HEK293 (cell line): ENCODE measurements at regions not wholly inside any gene's neighbourhood (a gene's known extent, or its start where the extent isn't known, plus 50 kb on each side); places are given as distances from the start of the nearest gene placed in this dataset.

Experiments used
- CTCF ChIA-PET: fragments of 350-600 bp; formaldehyde crosslinking; extraction: SDS; loops from one replicate; lab custom pipeline; 2021; ENCODE audit warnings: antibody characterized with exemption; lab: Yijun Ruan, JAX
- POLR2A ChIA-PET: fragments of 300-600 bp; formaldehyde crosslinking; extraction: SDS; loops from one replicate; lab custom pipeline; 2020; ENCODE audit warnings: antibody characterized with exemption, inconsistent platforms; lab: Yijun Ruan, JAX
- H3K27ac ChIP-seq: fragments of 200-500 bp; sonication (Bioruptor generic); 2 replicates; pipeline ENCODE4 v1.5.1; 2014; ENCODE audit warnings: low read depth, low read length, control low read depth, inconsistent platforms; ENCODE audit errors: extremely low read depth
- H3K36me3 ChIP-seq, 2 experiments: fragments of 200-500 bp in 1 of 2; sonication (Bioruptor generic) in 1 of 2; 1 replicate in 1 of 2; 2 replicates in 1 of 2; pipeline ENCODE4 v1.5.1; 2014 to 2017; ENCODE audit warnings: inconsistent platforms in 2 of 2, low read length in 2 of 2; ENCODE audit not compliant: control insufficient read depth in 2 of 2, insufficient read depth in 1 of 2
- H3K4me1 ChIP-seq: fragments of 200-500 bp; sonication (Bioruptor generic); 2 replicates; pipeline ENCODE4 v1.5.1; 2014; ENCODE audit warnings: mild to moderate bottlenecking, low read length, inconsistent platforms; ENCODE audit not compliant: control insufficient read depth, insufficient read depth
- H3K4me3 ChIP-seq: 2 replicates; pipeline ENCODE4 v1.5.1; 2011; ENCODE audit warnings: low read depth, mild to moderate bottlenecking, control low read depth, low read length, moderate library complexity
- H3K9me3 ChIP-seq: fragments of 200-500 bp; sonication (Bioruptor generic); 2 replicates; pipeline ENCODE4 v1.5.1; 2014; ENCODE audit warnings: low read depth, low read length, inconsistent platforms; ENCODE audit not compliant: control insufficient read depth, insufficient read depth
- BCL11B ChIP-seq: fragments of 450-650 bp; formaldehyde crosslinking; IDR thresholded peaks from 2 replicates; pipeline ENCODE4 v1.5.1; 2016; ENCODE audit warnings: low read depth, missing biosample characterization, missing genetic modification characterization
- KLF9 ChIP-seq: fragments of 450-650 bp; formaldehyde crosslinking; IDR thresholded peaks from 2 replicates; pipeline ENCODE4 v1.5.1; 2016; ENCODE audit warnings: missing biosample characterization, missing genetic modification characterization, low read depth
- OSR2 ChIP-seq: fragments of 450-650 bp; formaldehyde crosslinking; IDR thresholded peaks from 2 replicates; pipeline ENCODE4 v1.5.1; 2016; ENCODE audit warnings: missing biosample characterization, missing genetic modification characterization
- RBAK ChIP-seq: fragments of 450-650 bp; formaldehyde crosslinking; IDR thresholded peaks from 2 replicates; pipeline ENCODE4 v1.5.1; 2016; ENCODE audit warnings: missing biosample characterization, missing genetic modification characterization
- SETDB1 ChIP-seq: IDR thresholded peaks from one replicate; pipeline ENCODE4 v1.6.1; 2017; ENCODE audit warnings: mild to moderate bottlenecking, low read length, moderate library complexity, mixed read lengths; ENCODE audit not compliant: insufficient read length
- ZBTB8A ChIP-seq: fragments of 450-650 bp; formaldehyde crosslinking; IDR thresholded peaks from 2 replicates; pipeline ENCODE4 v1.5.1; 2016; ENCODE audit warnings: missing biosample characterization, missing genetic modification characterization
- ZEB2 ChIP-seq: fragments of 450-650 bp; formaldehyde crosslinking; IDR thresholded peaks from 2 replicates; pipeline ENCODE4 v1.5.1; 2016; ENCODE audit warnings: missing biosample characterization, missing genetic modification characterization
- ZFHX2 ChIP-seq: fragments of 450-650 bp; formaldehyde crosslinking; conservative IDR thresholded peaks from 2 replicates; pipeline ENCODE4 v1.5.1; 2016; ENCODE audit warnings: missing biosample characterization, missing genetic modification characterization
- ZIC2 ChIP-seq: fragments of 450-650 bp; formaldehyde crosslinking; IDR thresholded peaks from 2 replicates; pipeline ENCODE4 v1.5.1; 2016; ENCODE audit warnings: missing biosample characterization, missing genetic modification characterization
- ZNF114 ChIP-seq: fragments of 450-650 bp; formaldehyde crosslinking; IDR thresholded peaks from 2 replicates; pipeline ENCODE4 v1.5.0; 2017; ENCODE audit warnings: missing biosample characterization, missing genetic modification characterization
- ZNF155 ChIP-seq: fragments of 450-650 bp; formaldehyde crosslinking; IDR thresholded peaks from 2 replicates; pipeline ENCODE4 v1.5.1; 2016; ENCODE audit warnings: missing biosample characterization, missing genetic modification characterization
- ZNF16 ChIP-seq: fragments of 450-650 bp; formaldehyde crosslinking; IDR thresholded peaks from 2 replicates; pipeline ENCODE4 v1.5.1; 2016; ENCODE audit warnings: low read depth, missing biosample characterization, missing genetic modification characterization
- ZNF214 ChIP-seq: fragments of 450-650 bp; formaldehyde crosslinking; IDR thresholded peaks from 2 replicates; pipeline ENCODE4 v1.5.1; 2017; ENCODE audit warnings: missing biosample characterization, mild to moderate bottlenecking, missing genetic modification characterization, borderline replicate concordance
- ZNF341 ChIP-seq: fragments of 450-650 bp; formaldehyde crosslinking; IDR thresholded peaks from 2 replicates; pipeline ENCODE4; 2016; ENCODE audit warnings: low read depth, missing biosample characterization, missing genetic modification characterization
- ZNF416 ChIP-seq: fragments of 450-650 bp; formaldehyde crosslinking; IDR thresholded peaks from 2 replicates; pipeline ENCODE4 v1.5.1; 2016; ENCODE audit warnings: missing biosample characterization, missing genetic modification characterization
- ZNF473 ChIP-seq: fragments of 450-650 bp; formaldehyde crosslinking; IDR thresholded peaks from 2 replicates; pipeline ENCODE4 v1.5.1; 2017; ENCODE audit warnings: missing biosample characterization, missing genetic modification characterization
- ZNF501 ChIP-seq: fragments of 450-650 bp; formaldehyde crosslinking; IDR thresholded peaks from 2 replicates; pipeline ENCODE4 v1.5.1; 2016; ENCODE audit warnings: missing biosample characterization, missing genetic modification characterization
- ZNF521 ChIP-seq: fragments of 450-650 bp; formaldehyde crosslinking; IDR thresholded peaks from 2 replicates; pipeline ENCODE4 v1.5.1; 2017; ENCODE audit warnings: missing biosample characterization, mild to moderate bottlenecking, missing genetic modification characterization
- ZNF530 ChIP-seq: fragments of 450-650 bp; formaldehyde crosslinking; IDR thresholded peaks from 2 replicates; pipeline ENCODE4 v1.5.1; 2016; ENCODE audit warnings: low read depth, missing biosample characterization, missing genetic modification characterization
- ZNF561 ChIP-seq: fragments of 450-650 bp; IDR thresholded peaks from 2 replicates; pipeline ENCODE4 v1.5.1; 2018; ENCODE audit warnings: missing biosample characterization, missing genetic modification characterization, borderline replicate concordance
- ZNF571 ChIP-seq: fragments of 450-650 bp; formaldehyde crosslinking; IDR thresholded peaks from 2 replicates; pipeline ENCODE4 v1.5.0; 2017; ENCODE audit warnings: missing biosample characterization, missing genetic modification characterization
- ZNF596 ChIP-seq: fragments of 450-650 bp; IDR thresholded peaks from 2 replicates; pipeline ENCODE4 v1.5.0; 2018; ENCODE audit warnings: missing biosample characterization, mild to moderate bottlenecking, missing genetic modification characterization, moderate library complexity
- ZNF660 ChIP-seq: fragments of 450-650 bp; IDR thresholded peaks from 2 replicates; pipeline ENCODE4 v1.5.1; 2018; ENCODE audit warnings: missing biosample characterization, mild to moderate bottlenecking, missing genetic modification characterization
- ZNF707 ChIP-seq: fragments of 450-650 bp; formaldehyde crosslinking; IDR thresholded peaks from 2 replicates; pipeline ENCODE4 v1.5.1; 2016; ENCODE audit warnings: missing biosample characterization, missing genetic modification characterization
- ZNF777 ChIP-seq: fragments of 450-650 bp; formaldehyde crosslinking; IDR thresholded peaks from 2 replicates; pipeline ENCODE4 v1.5.1; 2017; ENCODE audit warnings: missing biosample characterization, missing genetic modification characterization, borderline replicate concordance
- TF ChIP-seq, protein P1 (sequence below): fragments of 450-650 bp; formaldehyde crosslinking; IDR thresholded peaks from 2 replicates; pipeline ENCODE4 v1.5.1; 2016; ENCODE audit warnings: missing biosample characterization, missing genetic modification characterization, low read depth
- TF ChIP-seq, protein P2 (sequence below): fragments of 450-650 bp; formaldehyde crosslinking; IDR thresholded peaks from 2 replicates; pipeline ENCODE4 v1.5.1; 2017; ENCODE audit warnings: missing biosample characterization, missing genetic modification characterization
- TF ChIP-seq, protein P3 (sequence below): fragments of 450-650 bp; formaldehyde crosslinking; IDR thresholded peaks from 2 replicates; pipeline ENCODE4 v1.5.1; 2017; ENCODE audit warnings: missing biosample characterization, missing genetic modification characterization
- TF ChIP-seq, protein P4 (sequence below): fragments of 450-650 bp; formaldehyde crosslinking; IDR thresholded peaks from 2 replicates; pipeline ENCODE4 v1.5.1; 2016; ENCODE audit warnings: missing biosample characterization, missing genetic modification characterization, borderline replicate concordance

DNA sequence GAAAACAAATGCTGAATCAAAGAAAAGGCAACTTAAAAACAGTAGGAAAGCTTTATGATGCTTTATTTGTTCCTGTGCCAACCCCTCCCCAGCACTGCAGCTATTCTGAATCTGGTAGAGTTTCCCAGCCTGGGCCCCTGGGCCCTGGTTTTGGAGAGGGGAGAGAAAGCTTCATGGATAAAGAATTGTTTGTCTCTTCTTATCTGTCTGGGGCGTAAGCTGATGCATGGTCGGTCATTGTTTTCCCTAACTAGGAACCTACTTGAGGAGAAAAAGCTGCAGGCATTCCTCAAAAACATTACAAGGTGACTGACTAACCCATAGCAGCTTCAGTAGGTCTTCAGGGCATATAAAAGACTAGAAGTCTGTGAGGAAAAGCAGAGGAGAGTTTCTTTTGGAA, 758.1 kb upstream of the EPHA7 start:
- TF ChIP-seq ZBTB8A (tag by site-specific recombination), result no peak
- TF ChIP-seq ZNF707 (tag by site-specific recombination), result no peak
- TF ChIP-seq ZNF571 (tag by site-specific recombination), result no peak
- no peak for TF ChIP-seq KLF9 (tag by site-specific recombination)
- no peak for TF ChIP-seq BCL11B
- TF ChIP-seq ZNF777, result no peak
- no peak for TF ChIP-seq OSR2 (tag by site-specific recombination)
- TF ChIP-seq ZNF660, result no peak
- ChIA-PET CTCF (interaction anchor here (0.6 to 0.8 kb wide), 3 partner anchors 59 to 1941 kb away, joined by 3 to 5 read pairs (median 3); no protein-coding TSS in a partner anchor), POLR2A (no interaction called here)
- Histone ChIP-seq H3K27ac (no peak overlapping the region), H3K36me3 (no peaks in the 10 kb centered on the region), H3K9me3 (no peaks in the 10 kb centered on the region), H3K4me1 (no peaks in the 10 kb centered on the region), H3K4me3 (no peak overlapping the region)

DNA sequence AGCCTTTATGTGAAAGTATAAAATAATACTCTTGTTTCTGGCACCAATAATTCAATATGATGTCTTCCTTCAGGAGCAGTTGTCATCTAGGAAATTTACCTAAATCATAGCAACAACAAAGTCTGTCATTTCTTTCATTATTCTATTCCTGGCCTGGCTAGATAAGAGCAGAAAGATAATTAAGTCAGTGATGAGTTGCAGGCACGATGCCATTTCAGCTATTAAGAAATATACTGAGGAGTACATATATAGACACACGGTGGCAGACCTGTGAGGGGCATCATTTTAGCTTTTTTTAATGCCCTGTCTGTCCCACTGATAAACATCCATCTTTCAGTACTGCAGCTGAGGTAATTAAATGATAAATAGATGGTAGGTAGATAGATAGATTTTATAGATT, 756.1 kb upstream of the EPHA7 start:
- ChIA-PET CTCF (no interaction called here), POLR2A (no interaction called here)
- no peaks in the 10 kb centered on the region for H3K4me1 ChIP-seq
- H3K27ac ChIP-seq, result no peak overlapping the region
- no peaks in the 10 kb centered on the region for H3K9me3 ChIP-seq
- no peaks in the 10 kb centered on the region for H3K36me3 ChIP-seq
- TF ChIP-seq ZIC2 (tag by site-specific recombination) (no peak), ZNF521 (tag by site-specific recombination) (no peak), SETDB1 (no peak), ZNF155 (tag by site-specific recombination) (no peak), ZNF473 (tag by site-specific recombination) (no peak), ZNF596 (tag by site-specific recombination) (no peak), RBAK (tag by site-specific recombination) (no peak), ZNF561 (tag by site-specific recombination) (no peak), ZEB2 (tag by site-specific recombination) (no peak), ZNF16 (tag by site-specific recombination) (no peak)
- TF ChIP-seq, protein P1, sequence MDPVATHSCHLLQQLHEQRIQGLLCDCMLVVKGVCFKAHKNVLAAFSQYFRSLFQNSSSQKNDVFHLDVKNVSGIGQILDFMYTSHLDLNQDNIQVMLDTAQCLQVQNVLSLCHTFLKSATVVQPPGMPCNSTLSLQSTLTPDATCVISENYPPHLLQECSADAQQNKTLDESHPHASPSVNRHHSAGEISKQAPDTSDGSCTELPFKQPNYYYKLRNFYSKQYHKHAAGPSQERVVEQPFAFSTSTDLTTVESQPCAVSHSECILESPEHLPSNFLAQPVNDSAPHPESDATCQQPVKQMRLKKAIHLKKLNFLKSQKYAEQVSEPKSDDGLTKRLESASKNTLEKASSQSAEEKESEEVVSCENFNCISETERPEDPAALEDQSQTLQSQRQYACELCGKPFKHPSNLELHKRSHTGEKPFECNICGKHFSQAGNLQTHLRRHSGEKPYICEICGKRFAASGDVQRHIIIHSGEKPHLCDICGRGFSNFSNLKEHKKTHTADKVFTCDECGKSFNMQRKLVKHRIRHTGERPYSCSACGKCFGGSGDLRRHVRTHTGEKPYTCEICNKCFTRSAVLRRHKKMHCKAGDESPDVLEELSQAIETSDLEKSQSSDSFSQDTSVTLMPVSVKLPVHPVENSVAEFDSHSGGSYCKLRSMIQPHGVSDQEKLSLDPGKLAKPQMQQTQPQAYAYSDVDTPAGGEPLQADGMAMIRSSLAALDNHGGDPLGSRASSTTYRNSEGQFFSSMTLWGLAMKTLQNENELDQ (tag by site-specific recombination), result no peak
- TF ChIP-seq, protein P2, sequence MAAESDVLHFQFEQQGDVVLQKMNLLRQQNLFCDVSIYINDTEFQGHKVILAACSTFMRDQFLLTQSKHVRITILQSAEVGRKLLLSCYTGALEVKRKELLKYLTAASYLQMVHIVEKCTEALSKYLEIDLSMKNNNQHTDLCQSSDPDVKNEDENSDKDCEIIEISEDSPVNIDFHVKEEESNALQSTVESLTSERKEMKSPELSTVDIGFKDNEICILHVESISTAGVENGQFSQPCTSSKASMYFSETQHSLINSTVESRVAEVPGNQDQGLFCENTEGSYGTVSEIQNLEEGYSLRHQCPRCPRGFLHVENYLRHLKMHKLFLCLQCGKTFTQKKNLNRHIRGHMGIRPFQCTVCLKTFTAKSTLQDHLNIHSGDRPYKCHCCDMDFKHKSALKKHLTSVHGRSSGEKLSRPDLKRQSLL, result no peak
- H3K4me3 ChIP-seq, result no peak overlapping the region

DNA sequence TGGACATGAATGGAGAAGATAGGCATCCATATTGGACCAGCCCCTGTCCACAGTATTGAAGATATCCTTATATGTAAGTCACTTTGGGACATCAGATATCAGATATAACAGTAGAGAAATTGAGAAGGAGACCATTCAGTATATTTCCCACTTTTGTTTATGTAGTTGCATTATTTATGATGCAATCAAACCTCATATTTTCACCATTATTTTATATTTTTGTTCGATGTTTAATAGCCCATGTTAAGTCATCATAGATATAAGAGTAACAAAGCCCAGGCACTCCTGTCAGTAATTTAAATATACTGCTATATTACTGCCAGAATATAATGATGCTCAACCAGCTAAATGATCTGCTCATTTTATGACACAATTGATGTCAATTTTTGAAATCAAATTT, 744.5 kb upstream of the EPHA7 start:
- no peaks in the 10 kb centered on the region for H3K36me3 ChIP-seq
- TF ChIP-seq ZNF501 (tag by site-specific recombination) (no peak), ZNF114 (tag by site-specific recombination) (no peak), ZNF341 (tag by site-specific recombination) (no peak), ZNF530 (no peak), ZNF416 (tag by site-specific recombination) (no peak), ZNF214 (no peak), ZFHX2 (tag by site-specific recombination) (no peak)
- TF ChIP-seq, protein P3, sequence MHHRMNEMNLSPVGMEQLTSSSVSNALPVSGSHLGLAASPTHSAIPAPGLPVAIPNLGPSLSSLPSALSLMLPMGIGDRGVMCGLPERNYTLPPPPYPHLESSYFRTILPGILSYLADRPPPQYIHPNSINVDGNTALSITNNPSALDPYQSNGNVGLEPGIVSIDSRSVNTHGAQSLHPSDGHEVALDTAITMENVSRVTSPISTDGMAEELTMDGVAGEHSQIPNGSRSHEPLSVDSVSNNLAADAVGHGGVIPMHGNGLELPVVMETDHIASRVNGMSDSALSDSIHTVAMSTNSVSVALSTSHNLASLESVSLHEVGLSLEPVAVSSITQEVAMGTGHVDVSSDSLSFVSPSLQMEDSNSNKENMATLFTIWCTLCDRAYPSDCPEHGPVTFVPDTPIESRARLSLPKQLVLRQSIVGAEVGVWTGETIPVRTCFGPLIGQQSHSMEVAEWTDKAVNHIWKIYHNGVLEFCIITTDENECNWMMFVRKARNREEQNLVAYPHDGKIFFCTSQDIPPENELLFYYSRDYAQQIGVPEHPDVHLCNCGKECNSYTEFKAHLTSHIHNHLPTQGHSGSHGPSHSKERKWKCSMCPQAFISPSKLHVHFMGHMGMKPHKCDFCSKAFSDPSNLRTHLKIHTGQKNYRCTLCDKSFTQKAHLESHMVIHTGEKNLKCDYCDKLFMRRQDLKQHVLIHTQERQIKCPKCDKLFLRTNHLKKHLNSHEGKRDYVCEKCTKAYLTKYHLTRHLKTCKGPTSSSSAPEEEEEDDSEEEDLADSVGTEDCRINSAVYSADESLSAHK (tag by site-specific recombination), result no peak
- TF ChIP-seq, protein P4, sequence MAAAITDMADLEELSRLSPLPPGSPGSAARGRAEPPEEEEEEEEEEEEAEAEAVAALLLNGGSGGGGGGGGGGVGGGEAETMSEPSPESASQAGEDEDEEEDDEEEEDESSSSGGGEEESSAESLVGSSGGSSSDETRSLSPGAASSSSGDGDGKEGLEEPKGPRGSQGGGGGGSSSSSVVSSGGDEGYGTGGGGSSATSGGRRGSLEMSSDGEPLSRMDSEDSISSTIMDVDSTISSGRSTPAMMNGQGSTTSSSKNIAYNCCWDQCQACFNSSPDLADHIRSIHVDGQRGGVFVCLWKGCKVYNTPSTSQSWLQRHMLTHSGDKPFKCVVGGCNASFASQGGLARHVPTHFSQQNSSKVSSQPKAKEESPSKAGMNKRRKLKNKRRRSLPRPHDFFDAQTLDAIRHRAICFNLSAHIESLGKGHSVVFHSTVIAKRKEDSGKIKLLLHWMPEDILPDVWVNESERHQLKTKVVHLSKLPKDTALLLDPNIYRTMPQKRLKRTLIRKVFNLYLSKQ (tag by site-specific recombination), result no peak

More for the DNA sequence above, 744.5 kb upstream of the EPHA7 start:
- H3K9me3 ChIP-seq, result no peaks in the 10 kb centered on the region
- no peak overlapping the region for H3K4me3 ChIP-seq
- H3K4me1 ChIP-seq, result no peaks in the 10 kb centered on the region
- ChIA-PET CTCF (no interaction called here), POLR2A (no interaction called here)
- H3K27ac ChIP-seq, result no peak overlapping the region
